ENCODE measurements at regions not wholly inside any gene's neighbourhood (a gene's known extent, or its start where the extent isn't known, plus 50 kb on each side); places are given as distances from the start of the nearest gene placed in this dataset.

- in situ Hi-C loops (cut with MboI; ENCODE audit: low pct_unique_long_range_greater_than_20kb, low sequenced_read_pairs, unreplicated experiment), result no loop called here
- no peak for DNase-seq (ENCODE audit: low spot score)
- no peak for TF ChIP-seq CTCF (IDR thresholded peaks at IDR 0.05; ENCODE audit: extremely low read depth, insufficient read depth, missing control alignments)
Measured at GRCh38 chr14:49527221-49527620, 59.0 kb downstream of the RPS29 start.

- in situ Hi-C loops (cut with MboI; ENCODE audit: low pct_unique_long_range_greater_than_20kb, low sequenced_read_pairs, unreplicated experiment), result no loop called here
- DNase-seq (ENCODE audit: low spot score), result no peak
- no peak for TF ChIP-seq CTCF (IDR thresholded peaks at IDR 0.05; ENCODE audit: extremely low read depth, insufficient read depth, missing control alignments)
Measured at GRCh38 chr14:49526101-49526500, 60.1 kb downstream of the RPS29 start.

- no peak for DNase-seq (ENCODE audit: low spot score)
Measured at GRCh38 chr14:49516286-49516685, 69.9 kb downstream of the RPS29 start.

GRCh38 chr14:49512571-49512970 is 73.6 kb downstream of the RPS29 start:
- in situ Hi-C loops (cut with MboI; ENCODE audit: low pct_unique_long_range_greater_than_20kb, low sequenced_read_pairs, unreplicated experiment), result no loop called here
- DNase-seq (ENCODE audit: low spot score), result no peak
- no peak for TF ChIP-seq CTCF (IDR thresholded peaks at IDR 0.05; ENCODE audit: extremely low read depth, insufficient read depth, missing control alignments)

More at GRCh38 chr14:49516286-49516685, 69.9 kb downstream of the RPS29 start:
- in situ Hi-C loops (cut with MboI; ENCODE audit: low pct_unique_long_range_greater_than_20kb, low sequenced_read_pairs, unreplicated experiment), result no loop called here
- no peak for TF ChIP-seq CTCF (IDR thresholded peaks at IDR 0.05; ENCODE audit: extremely low read depth, insufficient read depth, missing control alignments)

GRCh38 chr14:49512147-49512551 is 74.0 kb downstream of the RPS29 start:
- no peak for TF ChIP-seq CTCF (IDR thresholded peaks at IDR 0.05; ENCODE audit: extremely low read depth, insufficient read depth, missing control alignments)
- no peak for DNase-seq (ENCODE audit: low spot score)
- in situ Hi-C loops (cut with MboI; ENCODE audit: low pct_unique_long_range_greater_than_20kb, low sequenced_read_pairs, unreplicated experiment), result no loop called here

GRCh38 chr14:49508124-49508523 is 78.1 kb downstream of the RPS29 start:
- no peak for DNase-seq (ENCODE audit: low spot score)
- no peak for TF ChIP-seq CTCF (IDR thresholded peaks at IDR 0.05; ENCODE audit: extremely low read depth, insufficient read depth, missing control alignments)
- in situ Hi-C loops (cut with MboI; ENCODE audit: low pct_unique_long_range_greater_than_20kb, low sequenced_read_pairs, unreplicated experiment), result no loop called here

GRCh38 chr14:49506650-49507049 is 79.5 kb downstream of the RPS29 start:
- in situ Hi-C loops (cut with MboI; ENCODE audit: low pct_unique_long_range_greater_than_20kb, low sequenced_read_pairs, unreplicated experiment), result no loop called here
- no peak for TF ChIP-seq CTCF (IDR thresholded peaks at IDR 0.05; ENCODE audit: extremely low read depth, insufficient read depth, missing control alignments)
- DNase-seq (ENCODE audit: low spot score), result no peak
